Activated T-helper 1 cell treated with anti-CD3 and anti-CD28 coated beads, Interleukin-2, amount 50 U/mL, for 16 hours (primary cell): ENCODE measurements at regions not wholly inside any gene's neighbourhood (a gene's known extent, or its start where the extent isn't known, plus 50 kb on each side); places are given as distances from the start of the nearest gene placed in this dataset.

Experiments used
- DNase-seq, 2 donors: peaks; one replicate each; pipeline ENCODE4 v3.0.0-alpha.2; 2020; ENCODE audit warnings: low read depth in 1 of 2, low spot score in 1 of 2

DNA sequence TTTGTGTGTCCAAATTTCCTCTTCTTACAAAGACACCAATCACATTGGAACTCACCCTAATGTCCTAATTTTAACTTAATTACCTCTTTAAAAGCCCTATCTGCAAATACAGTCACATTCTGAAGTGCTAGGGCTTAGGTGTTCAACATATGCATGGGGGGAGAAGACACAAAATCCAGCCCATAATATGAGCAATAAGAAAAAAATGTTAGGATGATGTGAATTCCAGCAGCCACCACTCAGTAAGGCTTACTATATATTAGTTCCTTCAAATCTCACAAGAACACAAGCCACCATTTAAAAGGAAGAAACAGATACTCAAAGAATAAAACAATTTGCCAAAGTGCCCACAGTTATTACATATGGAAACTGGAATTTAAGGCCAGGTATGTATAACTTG, 285.7 kb downstream of the EPHA4 start:
- no peak for DNase-seq

- DNase-seq = no peak
Observed at GRCh38 chr2:221289389-221289788, 282.7 kb downstream of the EPHA4 start.

DNA sequence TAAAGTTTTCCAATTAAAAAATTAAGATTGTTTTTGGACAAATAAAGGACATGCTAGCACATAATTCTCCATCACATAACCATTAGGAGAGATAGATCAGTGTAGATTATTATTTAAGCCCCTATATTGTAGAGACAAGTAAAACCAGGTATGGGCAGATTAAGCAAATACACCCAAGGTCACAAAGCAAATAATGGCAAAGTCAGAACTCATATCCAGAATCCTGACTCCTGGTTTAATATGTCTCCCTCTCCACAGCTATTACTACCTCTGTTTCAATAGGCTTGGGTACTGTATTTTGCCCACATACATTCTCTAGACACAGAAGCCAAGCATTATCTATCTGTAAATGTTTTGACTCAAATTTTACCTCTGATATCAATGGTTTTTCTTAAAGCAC, 282.3 kb downstream of the EPHA4 start:
- DNase-seq = no peak

- no peak for DNase-seq
Observed at GRCh38 chr2:221293949-221294742, 278.0 kb downstream of the EPHA4 start.

GRCh38 chr2:221304916-221305315, 267.2 kb downstream of the EPHA4 start:
- no peak for DNase-seq

- DNase-seq = no peak
Observed at GRCh38 chr2:221308507-221309066, 263.5 kb downstream of the EPHA4 start.

DNA sequence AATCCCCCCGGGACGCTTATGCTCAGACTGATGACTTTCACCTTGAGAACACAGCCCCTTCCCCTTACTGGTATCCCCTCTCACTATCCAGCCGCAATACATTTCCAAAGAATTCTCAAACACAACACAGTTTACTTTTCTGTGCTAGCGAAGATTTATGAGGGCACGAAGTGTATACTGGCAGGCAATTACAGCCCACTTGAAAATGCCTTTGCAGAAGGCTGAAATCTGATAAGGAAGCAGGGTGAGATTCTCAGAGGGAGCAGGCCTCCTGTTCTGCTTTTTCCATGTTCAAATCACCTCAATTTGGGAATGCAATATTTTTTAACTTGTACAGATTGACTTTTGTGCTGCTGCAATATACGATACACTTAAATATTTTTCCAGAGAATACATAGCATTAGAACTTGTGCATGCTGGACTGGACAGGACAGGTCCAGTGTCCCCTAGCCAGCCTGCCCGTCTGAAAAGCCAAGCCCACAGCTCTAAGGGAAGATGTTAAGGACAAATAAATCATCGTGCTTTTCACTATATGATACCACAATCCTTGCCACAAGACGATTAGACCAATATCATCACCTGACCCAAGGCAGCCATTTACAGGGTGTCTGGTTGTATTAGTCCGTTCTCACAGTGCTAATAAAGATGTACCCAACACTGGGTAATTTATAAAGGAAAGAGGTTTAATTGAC, 262.1 kb downstream of the EPHA4 start:
- DNase-seq = no peak

DNA sequence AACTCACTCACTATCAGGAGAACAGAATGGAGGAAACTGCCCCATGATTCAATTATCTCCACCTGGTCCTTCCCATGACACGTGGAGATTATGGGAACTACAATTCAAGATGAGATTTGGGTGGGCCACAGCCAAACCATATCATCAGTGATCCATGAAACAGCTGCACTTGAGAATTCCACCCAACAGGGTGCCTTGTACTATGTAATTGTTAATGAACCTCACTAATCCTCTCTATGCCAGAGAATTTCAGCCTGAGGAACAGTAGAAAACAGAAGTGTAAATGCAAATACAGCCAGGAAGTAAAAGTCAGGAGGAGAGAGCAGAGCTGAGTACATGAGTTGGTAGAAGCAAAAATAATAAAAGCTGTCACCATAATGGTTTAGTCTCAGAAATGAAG, 261.4 kb downstream of the EPHA4 start:
- DNase-seq = no peak

- no peak for DNase-seq
Observed at GRCh38 chr2:221312634-221313033, 259.5 kb downstream of the EPHA4 start.

GRCh38 chr2:221314786-221315185, 257.3 kb downstream of the EPHA4 start:
- no peak for DNase-seq

- DNase-seq = no peak
Observed at GRCh38 chr2:221318376-221319130, 253.6 kb downstream of the EPHA4 start.

DNA sequence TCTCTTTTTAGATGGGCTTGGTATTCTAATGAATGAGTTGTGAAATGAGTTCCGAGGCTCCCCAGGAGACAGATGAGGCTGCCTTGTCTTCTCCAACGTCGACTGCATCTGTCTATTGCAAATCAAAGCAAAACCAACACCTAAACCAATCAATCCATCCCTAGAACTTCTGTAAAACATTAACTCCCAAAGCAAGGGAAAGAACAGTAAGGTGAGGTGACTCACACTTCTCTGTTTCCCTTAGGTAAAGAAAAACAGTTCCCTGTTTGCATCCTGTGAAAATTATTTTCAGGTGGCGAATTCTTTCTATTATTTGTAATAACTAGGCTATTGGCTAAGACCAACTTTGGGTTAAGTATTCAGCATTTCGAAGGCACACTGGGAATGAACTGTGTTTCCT, 249.4 kb downstream of the EPHA4 start:
- no peak for DNase-seq

- no peak for DNase-seq
Observed at GRCh38 chr2:221323513-221323912, 248.6 kb downstream of the EPHA4 start.

- no peak for DNase-seq
Observed at GRCh38 chr2:221330436-221330835, 241.7 kb downstream of the EPHA4 start.

DNA sequence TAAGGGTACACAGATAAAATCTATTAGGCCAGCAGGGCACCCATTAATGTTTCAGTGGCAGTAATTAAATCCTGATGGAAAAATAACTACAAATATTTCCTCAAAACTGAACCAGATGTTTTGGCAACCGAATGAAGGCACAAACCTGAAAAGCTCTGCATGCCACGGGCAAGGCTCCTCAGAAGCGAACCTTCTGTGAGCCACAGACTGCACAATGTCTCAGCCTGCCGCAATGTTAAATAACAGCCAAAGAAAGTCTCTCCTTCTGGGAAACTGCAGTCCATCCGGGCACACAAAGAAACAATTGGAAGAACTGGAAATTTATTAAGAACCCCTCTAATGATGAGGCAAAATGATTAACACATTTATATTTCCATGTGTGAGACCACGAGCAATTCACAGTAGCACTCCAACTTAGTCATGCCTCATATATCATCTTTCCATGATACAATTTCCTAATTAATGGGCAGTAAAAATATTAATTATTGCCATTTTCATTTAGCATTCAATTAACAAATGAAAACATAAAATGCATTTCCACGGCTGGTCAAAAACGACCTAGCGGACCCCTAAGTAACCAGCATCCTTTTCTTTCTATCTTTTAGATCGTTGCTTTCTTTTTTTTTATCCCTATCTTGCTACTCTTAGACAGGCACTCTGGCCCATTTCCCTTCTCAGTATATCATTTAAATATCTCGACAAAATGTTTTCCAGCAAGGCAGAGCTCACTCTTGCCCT, 237.5 kb downstream of the EPHA4 start:
- DNase-seq = no peak

DNA sequence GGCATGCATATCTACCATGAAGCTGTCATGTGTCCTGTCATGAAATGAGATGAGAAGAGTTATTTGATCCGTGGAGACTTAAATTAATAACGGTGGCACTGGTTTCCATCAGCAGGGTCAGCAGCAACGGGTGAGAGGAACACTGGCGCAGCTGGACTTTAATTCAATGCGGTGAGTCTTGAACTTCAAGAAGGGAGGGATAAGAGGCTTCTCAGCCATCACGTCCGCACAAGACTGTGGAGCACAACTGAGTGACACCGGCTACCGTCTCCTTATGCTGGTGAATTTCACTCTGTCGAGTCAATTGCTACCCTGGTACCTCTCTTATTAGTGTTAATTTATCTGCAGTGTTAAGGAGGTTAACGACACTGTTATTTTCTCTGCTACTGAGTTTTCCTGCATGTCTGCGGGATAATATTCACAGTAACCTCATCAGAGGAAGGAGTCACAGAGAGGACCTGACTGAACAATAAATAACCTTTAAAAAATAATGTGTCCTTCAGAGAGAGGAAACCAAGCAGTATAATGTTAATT, 236.8 kb downstream of the EPHA4 start:
- DNase-seq = no peak

- no peak for DNase-seq
Observed at GRCh38 chr2:221336967-221337366, 235.1 kb downstream of the EPHA4 start.

DNA sequence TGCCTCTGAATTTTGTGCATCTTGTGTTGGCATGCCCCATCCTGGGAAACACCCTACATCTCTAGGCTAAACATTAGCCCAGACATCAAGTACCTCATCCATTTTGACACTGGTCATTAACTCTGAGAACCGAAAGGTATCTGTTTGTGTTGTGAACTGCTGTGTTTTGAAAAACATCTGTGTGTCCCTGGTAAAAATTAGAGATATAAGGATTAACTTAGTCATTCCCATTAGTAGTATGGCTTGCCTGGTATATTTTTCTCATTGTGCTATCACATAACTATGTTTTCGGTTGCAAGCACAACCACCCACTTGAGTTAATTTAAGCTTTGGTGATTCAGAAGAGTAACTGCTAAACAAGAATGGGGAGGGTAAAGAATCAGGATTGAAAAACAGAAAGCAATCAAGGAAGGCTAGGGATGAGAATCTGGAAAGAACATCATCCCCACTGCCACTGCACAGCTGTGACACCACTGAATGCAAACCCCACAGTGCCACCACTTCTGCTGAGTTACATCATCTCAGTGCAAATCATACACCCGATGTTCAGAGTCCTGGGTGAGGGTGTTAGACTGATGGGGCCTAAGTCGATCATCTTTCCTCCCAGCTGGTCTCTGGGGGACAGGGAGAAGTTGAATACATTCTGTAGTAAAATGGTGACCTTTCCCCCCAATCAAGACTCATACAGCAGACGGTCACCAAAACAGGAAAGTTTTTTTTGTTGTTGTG, 234.0 kb downstream of the EPHA4 start:
- DNase-seq = no peak

GRCh38 chr2:221342388-221342787, 229.7 kb downstream of the EPHA4 start:
- DNase-seq = no peak

GRCh38 chr2:221343524-221343923, 228.6 kb downstream of the EPHA4 start:
- DNase-seq = no peak
